ENCODE measurements at regions not wholly inside any gene's neighbourhood (a gene's known extent, or its start where the extent isn't known, plus 50 kb on each side); places are given as distances from the start of the nearest gene placed in this dataset.

- Histone ChIP-seq H3K9ac (ENCODE audit: low read depth, low read length) (no peak overlapping the region), H3K36me3 (ENCODE audit: insufficient read depth, low read depth, low read length) (no peaks in the 10 kb centered on the region), H3K9me3 (ENCODE audit: insufficient read depth, low read depth, low read length) (peaks cover 3% of the 10 kb centered on the region), H3K27me3 (ENCODE audit: insufficient read depth, low read length) (no peaks in the 10 kb centered on the region), H3K4me3 (ENCODE audit: low read length) (no peak overlapping the region), H3K4me1 (ENCODE audit: insufficient read depth, low read length) (peaks cover under 1% of the 10 kb centered on the region; the same call in 1 of the 2 replicates), H3K27ac (ENCODE audit: low read length) (no peak overlapping the region)
Measured at GRCh38 chr15:58235961-58236360, 97.8 kb downstream of the AQP9 start.

GRCh38 chr15:58240191-58240932 lies 102.2 kb downstream of the AQP9 start:
- Histone ChIP-seq H3K4me1 (ENCODE audit: insufficient read depth, low read length) (no peaks in the 10 kb centered on the region; the same call in 1 of the 2 replicates), H3K9me3 (ENCODE audit: insufficient read depth, low read depth, low read length) (peaks cover 3% of the 10 kb centered on the region)

GRCh38 chr15:58241872-58242271 lies 103.7 kb downstream of the AQP9 start:
- H3K9me3 ChIP-seq (ENCODE audit: insufficient read depth, low read depth, low read length), result peaks cover 3% of the 10 kb centered on the region
- no peaks in the 10 kb centered on the region for H3K36me3 ChIP-seq (ENCODE audit: insufficient read depth, low read depth, low read length)
- no peak overlapping the region for H3K4me3 ChIP-seq (ENCODE audit: low read length)
- no peaks in the 10 kb centered on the region; the same call in 1 of the 2 replicates for H3K4me1 ChIP-seq (ENCODE audit: insufficient read depth, low read length)
- no peak overlapping the region for H3K9ac ChIP-seq (ENCODE audit: low read depth, low read length)
- no peaks in the 10 kb centered on the region for H3K27me3 ChIP-seq (ENCODE audit: insufficient read depth, low read length)
- H3K27ac ChIP-seq (ENCODE audit: low read length), result no peak overlapping the region

More at GRCh38 chr15:58240191-58240932, 102.2 kb downstream of the AQP9 start:
- H3K27me3 ChIP-seq (ENCODE audit: insufficient read depth, low read length), result no peaks in the 10 kb centered on the region
- no peak overlapping the region for H3K9ac ChIP-seq (ENCODE audit: low read depth, low read length)
- no peak overlapping the region for H3K4me3 ChIP-seq (ENCODE audit: low read length)
- H3K36me3 ChIP-seq (ENCODE audit: insufficient read depth, low read depth, low read length), result no peaks in the 10 kb centered on the region
- no peak overlapping the region for H3K27ac ChIP-seq (ENCODE audit: low read length)

- H3K36me3 ChIP-seq (ENCODE audit: insufficient read depth, low read depth, low read length), result no peaks in the 10 kb centered on the region
- no peaks in the 10 kb centered on the region; the same call in 1 of the 2 replicates for H3K9me3 ChIP-seq (ENCODE audit: insufficient read depth, low read depth, low read length)
- H3K27me3 ChIP-seq (ENCODE audit: insufficient read depth, low read length), result no peaks in the 10 kb centered on the region
- H3K27ac ChIP-seq (ENCODE audit: low read length), result no peak overlapping the region
- no peaks in the 10 kb centered on the region; the same call in 1 of the 2 replicates for H3K4me1 ChIP-seq (ENCODE audit: insufficient read depth, low read length)
- no peak overlapping the region for H3K4me3 ChIP-seq (ENCODE audit: low read length)
- no peak overlapping the region for H3K9ac ChIP-seq (ENCODE audit: low read depth, low read length)
Measured at GRCh38 chr15:58243070-58243469, 104.9 kb downstream of the AQP9 start.

GRCh38 chr15:58244536-58244935 lies 106.4 kb downstream of the AQP9 start:
- Histone ChIP-seq H3K27ac (ENCODE audit: low read length) (no peak overlapping the region), H3K9me3 (ENCODE audit: insufficient read depth, low read depth, low read length) (no peaks in the 10 kb centered on the region), H3K36me3 (ENCODE audit: insufficient read depth, low read depth, low read length) (no peaks in the 10 kb centered on the region), H3K4me3 (ENCODE audit: low read length) (no peak overlapping the region), H3K27me3 (ENCODE audit: insufficient read depth, low read length) (no peaks in the 10 kb centered on the region), H3K4me1 (ENCODE audit: insufficient read depth, low read length) (no peaks in the 10 kb centered on the region; the same call in 1 of the 2 replicates), H3K9ac (ENCODE audit: low read depth, low read length) (no peak overlapping the region)

GRCh38 chr15:58246041-58246440 lies 107.9 kb downstream of the AQP9 start:
- no peaks in the 10 kb centered on the region for H3K27me3 ChIP-seq (ENCODE audit: insufficient read depth, low read length)
- H3K9me3 ChIP-seq (ENCODE audit: insufficient read depth, low read depth, low read length), result no peaks in the 10 kb centered on the region

GRCh38 chr15:58247855-58248842 lies 110.0 kb downstream of the AQP9 start:
- Histone ChIP-seq H3K9me3 (ENCODE audit: insufficient read depth, low read depth, low read length) (no peaks in the 10 kb centered on the region), H3K27me3 (ENCODE audit: insufficient read depth, low read length) (no peaks in the 10 kb centered on the region), H3K9ac (ENCODE audit: low read depth, low read length) (no peak overlapping the region), H3K4me3 (ENCODE audit: low read length) (no peak overlapping the region), H3K4me1 (ENCODE audit: insufficient read depth, low read length) (no peaks in the 10 kb centered on the region), H3K27ac (ENCODE audit: low read length) (no peak overlapping the region), H3K36me3 (ENCODE audit: insufficient read depth, low read depth, low read length) (no peaks in the 10 kb centered on the region)

More at GRCh38 chr15:58246041-58246440, 107.9 kb downstream of the AQP9 start:
- Histone ChIP-seq H3K27ac (ENCODE audit: low read length) (no peak overlapping the region), H3K4me1 (ENCODE audit: insufficient read depth, low read length) (no peaks in the 10 kb centered on the region), H3K36me3 (ENCODE audit: insufficient read depth, low read depth, low read length) (no peaks in the 10 kb centered on the region), H3K9ac (ENCODE audit: low read depth, low read length) (no peak overlapping the region), H3K4me3 (ENCODE audit: low read length) (no peak overlapping the region)

GRCh38 chr15:58249646-58250312 lies 111.6 kb downstream of the AQP9 start:
- no peaks in the 10 kb centered on the region for H3K9me3 ChIP-seq (ENCODE audit: insufficient read depth, low read depth, low read length)
- no peak overlapping the region for H3K27ac ChIP-seq (ENCODE audit: low read length)
- no peak overlapping the region for H3K9ac ChIP-seq (ENCODE audit: low read depth, low read length)
- no peaks in the 10 kb centered on the region for H3K36me3 ChIP-seq (ENCODE audit: insufficient read depth, low read depth, low read length)
- no peaks in the 10 kb centered on the region for H3K4me1 ChIP-seq (ENCODE audit: insufficient read depth, low read length)
- no peak overlapping the region for H3K4me3 ChIP-seq (ENCODE audit: low read length)
- H3K27me3 ChIP-seq (ENCODE audit: insufficient read depth, low read length), result no peaks in the 10 kb centered on the region

GRCh38 chr15:58252586-58253323 lies 114.6 kb downstream of the AQP9 start:
- Histone ChIP-seq H3K9ac (ENCODE audit: low read depth, low read length) (no peak overlapping the region), H3K27me3 (ENCODE audit: insufficient read depth, low read length) (no peaks in the 10 kb centered on the region), H3K4me3 (ENCODE audit: low read length) (no peak overlapping the region), H3K36me3 (ENCODE audit: insufficient read depth, low read depth, low read length) (no peaks in the 10 kb centered on the region), H3K27ac (ENCODE audit: low read length) (no peak overlapping the region), H3K4me1 (ENCODE audit: insufficient read depth, low read length) (no peaks in the 10 kb centered on the region), H3K9me3 (ENCODE audit: insufficient read depth, low read depth, low read length) (peaks cover 6% of the 10 kb centered on the region)

GRCh38 chr15:58257776-58258325 lies 119.7 kb downstream of the AQP9 start:
- no peak overlapping the region for H3K9ac ChIP-seq (ENCODE audit: low read depth, low read length)
- 0 out of 2 replicates have a peak, but pooled peaks cover 8% of the 10 kb centered on the region for H3K4me1 ChIP-seq (ENCODE audit: insufficient read depth, low read length)
- H3K4me3 ChIP-seq (ENCODE audit: low read length), result no peak overlapping the region
- H3K9me3 ChIP-seq (ENCODE audit: insufficient read depth, low read depth, low read length), result peaks cover 6% of the 10 kb centered on the region
- H3K36me3 ChIP-seq (ENCODE audit: insufficient read depth, low read depth, low read length), result no peaks in the 10 kb centered on the region
- no peaks in the 10 kb centered on the region for H3K27me3 ChIP-seq (ENCODE audit: insufficient read depth, low read length)
- H3K27ac ChIP-seq (ENCODE audit: low read length), result no peak overlapping the region

Measured in iPS-20b (cell line).